Caki2 (cell line): ENCODE measurements at regions not wholly inside any gene's neighbourhood (a gene's known extent, or its start where the extent isn't known, plus 50 kb on each side); places are given as distances from the start of the nearest gene placed in this dataset.

Experiments used
- DNase-seq: peaks from one replicate; pipeline ENCODE4 v3.0.0-alpha.2; 2015; ENCODE audit warnings: low read depth
- in situ Hi-C: cut with HindIII; loops from 2 replicates; pipeline ENCODE4 v1.10.0; 2016; ENCODE audit warnings: low sequenced_read_pairs, low pct_unique_long_range_greater_than_20kb, mixed read lengths

GRCh38 chr7:84666651-84667050 is 472.1 kb upstream of the SEMA3A start:
- no peak for DNase-seq
- in situ Hi-C loops: no loop called here

- no peak for DNase-seq
- in situ Hi-C loops: no loop called here
These were observed 470.8 kb upstream of the SEMA3A start for GRCh38 chr7:84665339-84665738.

- in situ Hi-C loops: no loop called here
- no peak for DNase-seq
These were observed 470.0 kb upstream of the SEMA3A start for GRCh38 chr7:84664626-84665025.

GRCh38 chr7:84663224-84663623 is 468.6 kb upstream of the SEMA3A start:
- DNase-seq: no peak
- in situ Hi-C loops: no loop called here

- in situ Hi-C loops: no loop called here
- DNase-seq: no peak
These were observed 463.7 kb upstream of the SEMA3A start for GRCh38 chr7:84658286-84658685.

- in situ Hi-C loops: no loop called here
- no peak for DNase-seq
These were observed 459.7 kb upstream of the SEMA3A start for GRCh38 chr7:84654273-84654672.

- in situ Hi-C loops: no loop called here
These were observed 457.3 kb upstream of the SEMA3A start for GRCh38 chr7:84651876-84652275.

GRCh38 chr7:84647797-84648757 is 453.5 kb upstream of the SEMA3A start:
- peak; percentile 8 for DNase-seq
- in situ Hi-C loops: no loop called here

More at GRCh38 chr7:84651876-84652275, 457.3 kb upstream of the SEMA3A start:
- DNase-seq: no peak

- no peak for DNase-seq
- in situ Hi-C loops: no loop called here
These were observed 448.0 kb upstream of the SEMA3A start for GRCh38 chr7:84642611-84643010.

- DNase-seq: no peak
- in situ Hi-C loops: no loop called here
These were observed 446.0 kb upstream of the SEMA3A start for GRCh38 chr7:84640637-84641036.

GRCh38 chr7:84638339-84638697 is 443.7 kb upstream of the SEMA3A start:
- DNase-seq: no peak
- in situ Hi-C loops: no loop called here

- peak; percentile 23 for DNase-seq
- in situ Hi-C loops: no loop called here
These were observed 443.2 kb upstream of the SEMA3A start for GRCh38 chr7:84637568-84638338.

- in situ Hi-C loops: no loop called here
- DNase-seq: no peak
These were observed 437.3 kb upstream of the SEMA3A start for GRCh38 chr7:84631913-84632312.

- DNase-seq: no peak
- in situ Hi-C loops: no loop called here
These were observed 435.2 kb upstream of the SEMA3A start for GRCh38 chr7:84629640-84630318.

- in situ Hi-C loops: no loop called here
- DNase-seq: no peak
These were observed 434.6 kb upstream of the SEMA3A start for GRCh38 chr7:84629216-84629615.

- no peak for DNase-seq
- in situ Hi-C loops: no loop called here
These were observed 432.7 kb upstream of the SEMA3A start for GRCh38 chr7:84627250-84627649.

GRCh38 chr7:84624927-84625326 is 430.3 kb upstream of the SEMA3A start:
- DNase-seq: no peak
- in situ Hi-C loops: no loop called here

GRCh38 chr7:84624527-84624926 is 429.9 kb upstream of the SEMA3A start:
- in situ Hi-C loops: no loop called here
- no peak for DNase-seq
